SK-N-SH treated with all-trans-retinoic acid at 6 μM for 48 hours (cell line): ENCODE measurements at regions not wholly inside any gene's neighbourhood (a gene's known extent, or its start where the extent isn't known, plus 50 kb on each side); places are given as distances from the start of the nearest gene placed in this dataset.

Experiments
- TOX ChIP-seq: fragments of 250-450 bp; sonication (Bioruptor Pico); IDR thresholded peaks from 2 replicates; pipeline ENCODE4 v1.8.0; 2021; ENCODE audit warnings: mild to moderate bottlenecking, moderate library complexity, borderline replicate concordance
- ZFP30 ChIP-seq: fragments of 450-650 bp; formaldehyde crosslinking; IDR thresholded peaks from 2 replicates; pipeline ENCODE4 v1.5.0; 2022; ENCODE audit warnings: mild to moderate bottlenecking, moderate library complexity
- ZNF8 ChIP-seq: fragments of 450-650 bp; formaldehyde crosslinking; IDR thresholded peaks from 2 replicates; pipeline ENCODE4 v1.5.0; 2020; ENCODE audit warnings: mild to moderate bottlenecking, moderate library complexity

- TF ChIP-seq TOX (CRISPR knock-in tag) (no peak), ZNF8 (no peak), ZFP30 (CRISPR knock-in tag) (no peak)
Measured at GRCh38 chr2:224181534-224182155, 142.6 kb upstream of the SERPINE2 start.
